CD8-positive, alpha-beta memory T cell (primary cell): ENCODE measurements at regions not wholly inside any gene's neighbourhood (a gene's known extent, or its start where the extent isn't known, plus 50 kb on each side); places are given as distances from the start of the nearest gene placed in this dataset.

ENCODE experiments used
- CTCF ChIA-PET: fragments of 350-600 bp; sonication (Branson Sonifier 250); formaldehyde crosslinking; loops from one replicate; lab custom pipeline; 2021; ENCODE audit warnings: antibody characterized with exemption; lab: Charles Lee
- POLR2A ChIA-PET: fragments of 350-600 bp; sonication (Branson Sonifier 250); formaldehyde crosslinking; loops from one replicate; lab custom pipeline; 2021; ENCODE audit warnings: antibody characterized with exemption; lab: Charles Lee
- DNase-seq, 5 donors: peaks; one replicate each; pipeline versions ENCODE4 v3.0.0 to v3.0.0-alpha.2; 2020 to 2022; ENCODE audit warnings: mixed read lengths in 1 of 5
- H3K27ac ChIP-seq: one replicate; pipeline ENCODE4 v1.7.0; 2013; ENCODE audit warnings: low read depth, mild to moderate bottlenecking, low read length, moderate library complexity
- H3K27me3 ChIP-seq: 2 replicates; pipeline ENCODE4 v1.7.0; 2013; ENCODE audit warnings: low read length, mild to moderate bottlenecking; ENCODE audit not compliant: insufficient read depth, poor library complexity, severe bottlenecking
- H3K36me3 ChIP-seq: 2 replicates; pipeline ENCODE4 v1.7.0; 2013; ENCODE audit warnings: mild to moderate bottlenecking, low read length, moderate library complexity; ENCODE audit not compliant: insufficient read depth
- H3K4me1 ChIP-seq: 2 replicates; pipeline ENCODE4 v1.7.0; 2013; ENCODE audit warnings: mild to moderate bottlenecking, low read length, moderate library complexity; ENCODE audit not compliant: insufficient read depth
- H3K4me3 ChIP-seq: 2 replicates; pipeline ENCODE4 v1.7.0; 2013; ENCODE audit warnings: mild to moderate bottlenecking, low read length
- H3K9me3 ChIP-seq: 2 replicates; pipeline ENCODE4 v1.7.0; 2013; ENCODE audit warnings: mild to moderate bottlenecking, low read length
- H3K27ac Mint-ChIP-seq, 8 donors: one replicate each; pipeline ENCODE4 v1.8.0; 2020 to 2021; ENCODE audit warnings: mixed read lengths in 8 of 8, mild to moderate bottlenecking in 6 of 8, inconsistent platforms in 3 of 8, moderate library complexity in 3 of 8
- H3K27me3 Mint-ChIP-seq, 2 donors: one replicate each; pipeline ENCODE4 v1.8.0; 2020 to 2021; ENCODE audit warnings: mixed read lengths in 2 of 2, mild to moderate bottlenecking in 1 of 2, moderate library complexity in 1 of 2
- H3K36me3 Mint-ChIP-seq, 3 donors: one replicate each; pipeline ENCODE4 v1.8.0; 2020 to 2021; ENCODE audit warnings: mixed read lengths in 3 of 3, inconsistent platforms in 1 of 3, mild to moderate bottlenecking in 1 of 3
- H3K4me1 Mint-ChIP-seq, 3 donors: one replicate each; pipeline ENCODE4 v1.8.0; 2020 to 2021; ENCODE audit warnings: mixed read lengths in 3 of 3, inconsistent platforms in 1 of 3, mild to moderate bottlenecking in 1 of 3
- H3K4me3 Mint-ChIP-seq, 7 donors: one replicate each; pipeline ENCODE4 v1.8.0; 2020 to 2021; ENCODE audit warnings: mixed read lengths in 7 of 7, mild to moderate bottlenecking in 6 of 7, moderate library complexity in 4 of 7, inconsistent platforms in 2 of 7
- H3K9me3 Mint-ChIP-seq, 5 donors: one replicate each; pipeline ENCODE4 v1.8.0; 2020 to 2022; ENCODE audit warnings: mixed read lengths in 5 of 5, mild to moderate bottlenecking in 3 of 5, moderate library complexity in 2 of 5, inconsistent platforms in 1 of 5

- Histone ChIP-seq H3K4me3 (no peak overlapping the region), H3K27me3 (no peaks in the 10 kb centered on the region), H3K36me3 (no peaks in the 10 kb centered on the region), H3K27ac (no peak overlapping the region), H3K9me3 (no peaks in the 10 kb centered on the region), H3K4me1 (no peaks in the 10 kb centered on the region)
- Mint-ChIP-seq H3K9me3 (peaks cover 0 to 4% (median 0%) of the 10 kb centered on the region in 5 donors), H3K27me3 (peaks cover 6 to 15% of the 10 kb centered on the region in 2 donors), H3K36me3 (no peaks in the 10 kb centered on the region), H3K27ac (peak overlapping the region in 1 of 8 donors; percentile 36), H3K4me1 (no peaks in the 10 kb centered on the region), H3K4me3 (no peak overlapping the region)
- ChIA-PET POLR2A (no interaction called here), CTCF (no interaction called here)
- DNase-seq, result no peak
Observed at GRCh38 chr1:175820456-175821025, 77.1 kb upstream of the TNR start.

- Mint-ChIP-seq H3K4me1 (no peaks in the 10 kb centered on the region), H3K27me3 (peaks cover 7 to 21% of the 10 kb centered on the region in 2 donors), H3K4me3 (no peak overlapping the region), H3K27ac (no peak overlapping the region), H3K9me3 (peaks cover 0 to 6% (median 0%) of the 10 kb centered on the region in 5 donors), H3K36me3 (no peaks in the 10 kb centered on the region)
- Histone ChIP-seq H3K27ac (no peak overlapping the region), H3K4me3 (no peak overlapping the region), H3K36me3 (no peaks in the 10 kb centered on the region), H3K27me3 (no peaks in the 10 kb centered on the region), H3K4me1 (no peaks in the 10 kb centered on the region), H3K9me3 (no peaks in the 10 kb centered on the region)
- CTCF ChIA-PET, result no interaction called here
- POLR2A ChIA-PET, result no interaction called here
- no peak for DNase-seq
Observed at GRCh38 chr1:175818929-175819328, 75.5 kb upstream of the TNR start.

- Histone ChIP-seq H3K9me3 (no peaks in the 10 kb centered on the region), H3K36me3 (no peaks in the 10 kb centered on the region), H3K27me3 (no peaks in the 10 kb centered on the region), H3K4me1 (no peaks in the 10 kb centered on the region), H3K27ac (no peak overlapping the region), H3K4me3 (no peak overlapping the region)
- no peaks in the 10 kb centered on the region for H3K4me1 Mint-ChIP-seq
- H3K27me3 Mint-ChIP-seq, result peaks cover 7 to 23% of the 10 kb centered on the region in 2 donors
- H3K36me3 Mint-ChIP-seq, result no peaks in the 10 kb centered on the region
- no peak overlapping the region for H3K27ac Mint-ChIP-seq
- H3K9me3 Mint-ChIP-seq, result peaks cover 0 to 10% (median 0%) of the 10 kb centered on the region in 5 donors
- POLR2A ChIA-PET, result no interaction called here
- DNase-seq, result no peak
- H3K4me3 Mint-ChIP-seq, result no peak overlapping the region
- CTCF ChIA-PET, result no interaction called here
Observed at GRCh38 chr1:175817445-175817844, 74.0 kb upstream of the TNR start.

- no peaks in the 10 kb centered on the region for H3K4me1 ChIP-seq
- Mint-ChIP-seq H3K27me3 (peaks cover 7 to 33% of the 10 kb centered on the region in 2 donors), H3K27ac (no peak overlapping the region), H3K4me1 (no peaks in the 10 kb centered on the region), H3K4me3 (no peak overlapping the region), H3K36me3 (peaks cover 0 to 3% (median 0%) of the 10 kb centered on the region in 3 donors), H3K9me3 (peaks cover 0 to 10% (median 0%) of the 10 kb centered on the region in 5 donors)
- no peak overlapping the region for H3K27ac ChIP-seq
- H3K4me3 ChIP-seq, result no peak overlapping the region
- H3K36me3 ChIP-seq, result no peaks in the 10 kb centered on the region
- ChIA-PET CTCF (no interaction called here), POLR2A (no interaction called here)
- no peaks in the 10 kb centered on the region for H3K27me3 ChIP-seq
- no peak for DNase-seq
- H3K9me3 ChIP-seq, result no peaks in the 10 kb centered on the region
Observed at GRCh38 chr1:175814885-175815284, 71.5 kb upstream of the TNR start.

- DNase-seq, result no peak
- H3K36me3 Mint-ChIP-seq, result peaks cover 0 to 5% (median 0%) of the 10 kb centered on the region in 3 donors
- Histone ChIP-seq H3K27ac (no peak overlapping the region), H3K4me3 (no peak overlapping the region), H3K27me3 (no peaks in the 10 kb centered on the region), H3K9me3 (no peaks in the 10 kb centered on the region), H3K4me1 (no peaks in the 10 kb centered on the region), H3K36me3 (no peaks in the 10 kb centered on the region)
- H3K9me3 Mint-ChIP-seq, result peaks cover 0 to 6% (median 0%) of the 10 kb centered on the region in 5 donors
- no peaks in the 10 kb centered on the region for H3K4me1 Mint-ChIP-seq
- H3K27me3 Mint-ChIP-seq, result peaks cover 12 to 48% of the 10 kb centered on the region in 2 donors
- no peak overlapping the region for H3K27ac Mint-ChIP-seq
- ChIA-PET CTCF (no interaction called here), POLR2A (no interaction called here)
- H3K4me3 Mint-ChIP-seq, result no peak overlapping the region
Observed at GRCh38 chr1:175812936-175813335, 69.5 kb upstream of the TNR start.

GRCh38 chr1:175810305-175810704 is 66.9 kb upstream of the TNR start:
- no peaks in the 10 kb centered on the region for H3K27me3 ChIP-seq
- ChIA-PET CTCF (no interaction called here), POLR2A (no interaction called here)
- no peak for DNase-seq
- no peaks in the 10 kb centered on the region for H3K36me3 ChIP-seq
- H3K27ac Mint-ChIP-seq, result no peak overlapping the region
- H3K36me3 Mint-ChIP-seq, result peaks cover 0 to 5% (median 0%) of the 10 kb centered on the region in 3 donors
- no peak overlapping the region for H3K27ac ChIP-seq
- no peak overlapping the region for H3K4me3 Mint-ChIP-seq
- no peaks in the 10 kb centered on the region for H3K4me1 Mint-ChIP-seq
- H3K9me3 Mint-ChIP-seq, result peaks cover 0 to 6% (median 0%) of the 10 kb centered on the region in 5 donors
- no peaks in the 10 kb centered on the region for H3K4me1 ChIP-seq
- H3K9me3 ChIP-seq, result no peaks in the 10 kb centered on the region
- H3K4me3 ChIP-seq, result no peak overlapping the region
- H3K27me3 Mint-ChIP-seq, result peaks cover 10 to 42% of the 10 kb centered on the region in 2 donors

- H3K36me3 Mint-ChIP-seq, result peaks cover 0 to 5% (median 0%) of the 10 kb centered on the region in 3 donors
- CTCF ChIA-PET, result no interaction called here
- H3K4me3 Mint-ChIP-seq, result no peak overlapping the region
Observed at GRCh38 chr1:175808999-175809398, 65.6 kb upstream of the TNR start.

GRCh38 chr1:175808573-175808972 is 65.2 kb upstream of the TNR start:
- no peak for DNase-seq
- ChIA-PET POLR2A (no interaction called here), CTCF (interaction anchor here (0.6 to 1.1 kb wide), 2 partner anchors 11 to 516 kb away, joined by 3 read pairs; no protein-coding TSS in a partner anchor)
- peaks cover 0 to 4% (median 0%) of the 10 kb centered on the region in 5 donors for H3K9me3 Mint-ChIP-seq
- Histone ChIP-seq H3K27ac (no peak overlapping the region), H3K4me1 (no peaks in the 10 kb centered on the region), H3K36me3 (no peaks in the 10 kb centered on the region), H3K9me3 (no peaks in the 10 kb centered on the region), H3K4me3 (no peak overlapping the region), H3K27me3 (no peaks in the 10 kb centered on the region)
- peaks cover 0 to 5% (median 0%) of the 10 kb centered on the region in 3 donors for H3K36me3 Mint-ChIP-seq
- no peaks in the 10 kb centered on the region for H3K4me1 Mint-ChIP-seq
- H3K27ac Mint-ChIP-seq, result no peak overlapping the region
- no peak overlapping the region for H3K4me3 Mint-ChIP-seq
- peaks cover 9 to 33% of the 10 kb centered on the region in 2 donors for H3K27me3 Mint-ChIP-seq

More at GRCh38 chr1:175808999-175809398, 65.6 kb upstream of the TNR start:
- Histone ChIP-seq H3K27ac (no peak overlapping the region), H3K36me3 (no peaks in the 10 kb centered on the region), H3K4me3 (no peak overlapping the region), H3K4me1 (no peaks in the 10 kb centered on the region), H3K9me3 (no peaks in the 10 kb centered on the region), H3K27me3 (no peaks in the 10 kb centered on the region)
- POLR2A ChIA-PET, result no interaction called here
- DNase-seq, result no peak
- no peak overlapping the region for H3K27ac Mint-ChIP-seq
- peaks cover 0 to 4% (median 0%) of the 10 kb centered on the region in 5 donors for H3K9me3 Mint-ChIP-seq
- peaks cover 9 to 33% of the 10 kb centered on the region in 2 donors for H3K27me3 Mint-ChIP-seq
- no peaks in the 10 kb centered on the region for H3K4me1 Mint-ChIP-seq
